NAMALWA (cell line): ENCODE measurements at regions not wholly inside any gene's neighbourhood (a gene's known extent, or its start where the extent isn't known, plus 50 kb on each side); places are given as distances from the start of the nearest gene placed in this dataset.
"Not testable (repeated sequence)": the region's sequence is repeated elsewhere in the genome, so short reads cannot be mapped to it uniquely, and the experiment has no call there.

Experiments
- DNase-seq: peaks from one replicate; pipeline ENCODE4 v3.0.0-alpha.2; 2015; ENCODE audit warnings: low spot score

DNA sequence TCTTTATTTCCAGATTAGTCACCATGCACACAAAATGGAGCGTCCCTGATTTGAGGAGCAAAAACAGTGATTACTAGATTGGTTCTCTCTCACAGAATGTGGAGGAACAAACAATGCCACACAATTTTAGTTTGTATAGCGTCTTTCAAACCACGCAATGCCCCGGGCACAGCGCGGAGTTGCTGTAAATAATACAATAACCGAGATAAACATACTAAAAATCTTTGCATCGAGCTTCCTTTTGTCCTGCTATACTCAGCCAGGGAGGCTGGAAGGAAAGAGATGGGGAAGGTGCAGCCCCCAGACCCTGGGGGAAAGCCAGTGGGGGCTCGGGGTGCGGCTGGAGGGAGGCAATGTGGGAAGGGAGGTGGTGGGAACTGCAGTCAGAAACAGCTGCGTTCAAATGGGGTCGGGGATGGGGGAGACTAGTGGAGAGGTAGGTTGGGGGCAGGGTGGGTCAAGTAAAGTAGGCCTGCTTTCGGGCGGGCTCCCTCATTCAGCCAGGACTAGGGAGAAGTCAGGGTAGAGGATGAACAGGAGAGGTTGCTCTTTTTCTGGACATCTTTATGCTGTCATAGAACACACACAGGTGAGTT is 366.3 kb downstream of the RPS6KC1 start:
- DNase-seq = no peak

DNA sequence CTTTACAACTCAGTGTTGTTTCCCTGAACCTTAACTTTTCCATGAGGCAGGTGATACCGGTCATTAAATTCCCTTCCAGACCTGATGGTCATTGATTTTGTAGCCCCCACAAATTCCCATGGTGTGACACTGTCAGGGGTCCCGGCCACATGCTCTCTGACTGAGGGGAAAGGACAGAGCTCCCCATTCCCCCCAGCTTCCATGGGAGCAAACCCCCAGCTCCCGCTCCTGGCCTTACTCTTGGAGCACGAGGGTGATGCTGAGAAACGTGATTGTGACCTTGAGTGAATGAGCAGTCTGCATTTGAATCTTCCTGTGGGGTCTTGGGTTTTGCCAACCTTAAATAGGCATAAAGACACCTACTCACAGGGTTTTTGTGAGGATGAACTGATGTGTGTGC is 366.8 kb downstream of the RPS6KC1 start:
- DNase-seq = no peak

DNA sequence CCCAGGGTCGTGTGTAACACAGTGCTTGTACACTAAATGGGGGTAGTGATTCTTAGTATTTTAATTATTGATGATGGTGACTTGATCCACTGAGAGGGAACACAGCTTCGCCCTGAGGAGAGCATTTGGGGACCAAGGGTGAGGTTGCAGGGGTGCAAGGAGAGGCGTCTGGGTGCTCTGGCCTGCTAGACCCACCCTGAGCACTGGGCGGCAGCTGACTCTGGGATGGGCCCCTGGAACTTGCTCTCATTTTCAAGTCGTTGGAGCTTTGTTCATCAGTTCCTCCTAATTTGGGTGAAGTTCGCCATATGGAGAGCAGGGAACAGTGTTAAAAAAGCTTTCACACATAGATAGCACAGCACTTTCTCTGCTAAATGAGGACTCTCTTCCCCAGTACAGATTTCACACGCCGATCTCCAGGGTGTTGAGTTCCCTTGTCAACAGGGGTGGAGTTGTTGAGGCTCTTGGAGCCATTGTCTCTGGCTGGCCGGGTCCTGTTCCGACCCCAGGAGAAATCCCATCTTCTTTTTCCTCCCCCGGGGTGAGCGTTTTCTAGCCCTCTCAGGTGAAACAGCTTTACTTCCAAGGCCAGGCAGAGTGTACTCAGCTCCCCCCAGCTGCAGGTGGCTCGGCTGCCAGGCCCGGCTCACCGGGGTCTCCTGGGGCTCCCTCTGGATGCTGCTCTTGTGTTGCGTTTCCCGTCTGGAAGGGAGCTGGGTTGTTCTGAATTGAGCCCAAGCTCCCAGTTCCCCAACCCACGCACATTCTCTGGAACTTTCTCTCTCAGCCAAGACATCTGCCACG is 367.4 kb downstream of the RPS6KC1 start:
- no peak for DNase-seq

DNA sequence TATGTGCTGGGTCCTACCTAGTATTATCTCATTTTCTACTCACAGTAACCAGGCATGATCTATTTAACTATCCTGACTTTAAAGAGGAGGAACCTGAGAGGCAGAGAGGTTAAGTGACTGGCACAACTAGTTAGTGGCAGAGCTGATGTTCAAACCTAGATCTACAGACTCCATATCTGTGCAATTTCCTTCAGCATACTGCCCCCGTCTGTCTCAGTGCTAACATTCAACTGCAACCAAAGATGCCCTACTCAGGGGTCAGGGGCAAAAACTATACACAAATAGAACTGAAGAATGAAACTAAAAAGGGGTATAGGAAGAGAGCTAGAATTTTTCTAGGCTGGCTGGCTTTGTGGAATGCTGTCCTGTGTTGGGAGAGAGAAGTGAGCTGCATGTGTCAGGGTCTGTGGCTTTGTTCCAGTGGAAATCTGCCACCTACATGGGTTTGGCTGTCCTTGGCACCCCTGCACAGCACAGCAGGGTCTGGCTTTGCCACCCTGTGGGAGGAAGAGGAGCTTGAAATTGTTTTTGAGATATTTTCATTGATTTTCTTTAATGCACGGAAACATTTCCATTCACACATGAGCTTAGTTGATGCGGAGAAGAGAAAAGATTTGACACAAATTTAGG is 368.5 kb downstream of the RPS6KC1 start:
- DNase-seq = no peak

DNA sequence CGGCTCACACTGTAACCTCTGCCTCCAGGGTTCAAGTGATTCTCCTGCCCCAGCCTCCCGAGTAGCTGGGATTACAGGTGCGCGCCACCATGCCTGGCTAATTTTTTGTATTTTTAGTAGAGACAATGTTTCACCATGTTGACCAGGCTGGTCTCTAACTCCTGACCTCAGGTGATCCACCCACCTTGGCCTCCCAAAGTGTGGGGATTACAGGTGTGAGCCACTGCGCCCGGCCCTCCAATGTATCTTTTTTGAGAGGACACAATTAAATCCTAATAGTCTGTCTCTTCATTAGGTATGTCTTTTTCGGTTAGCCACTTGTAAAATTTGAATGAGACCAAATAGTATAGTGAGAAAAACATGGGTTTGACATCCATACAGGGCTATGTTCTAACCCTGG is 370.1 kb downstream of the RPS6KC1 start:
- not testable (repeated sequence) for DNase-seq

DNA sequence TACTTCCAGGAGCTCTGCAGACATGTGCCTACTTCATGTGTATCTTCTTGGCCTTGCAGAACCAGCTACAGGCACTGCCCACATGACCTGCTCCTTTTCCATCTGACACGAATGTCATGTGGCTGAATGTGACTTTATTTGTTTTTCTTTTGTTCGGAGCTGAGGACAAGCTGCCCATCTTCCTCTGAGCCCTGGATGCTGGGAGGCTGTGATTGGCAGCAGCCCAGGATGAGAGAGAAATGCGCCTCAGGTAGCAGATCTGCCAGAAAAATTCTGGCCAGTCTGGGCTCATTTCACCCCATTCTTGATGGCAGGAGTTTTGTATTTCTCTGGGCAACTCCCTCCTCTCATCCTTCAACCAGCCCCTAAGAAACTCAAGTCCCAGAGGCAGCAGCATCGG is 372.0 kb downstream of the RPS6KC1 start:
- DNase-seq = no peak

DNA sequence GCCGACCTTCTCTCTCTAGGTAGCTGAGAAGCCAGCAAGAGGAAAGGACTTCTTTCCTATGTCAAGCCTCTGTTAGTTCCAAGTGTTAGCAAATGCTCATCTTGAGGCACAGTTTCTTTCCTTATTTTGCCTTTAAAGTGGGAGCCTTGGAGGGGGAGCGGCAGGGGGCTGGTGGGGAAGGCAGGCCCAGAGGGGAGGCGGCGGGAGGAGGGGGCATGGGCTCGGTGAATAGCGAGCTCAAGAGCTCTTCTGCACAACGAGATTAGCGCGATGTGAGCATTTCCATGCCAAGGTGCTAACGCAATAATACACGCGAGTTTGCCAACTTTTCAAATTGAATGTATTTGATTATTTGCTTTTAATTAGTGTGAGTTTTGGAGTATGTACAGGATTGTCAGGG is 372.6 kb downstream of the RPS6KC1 start:
- no peak for DNase-seq

DNA sequence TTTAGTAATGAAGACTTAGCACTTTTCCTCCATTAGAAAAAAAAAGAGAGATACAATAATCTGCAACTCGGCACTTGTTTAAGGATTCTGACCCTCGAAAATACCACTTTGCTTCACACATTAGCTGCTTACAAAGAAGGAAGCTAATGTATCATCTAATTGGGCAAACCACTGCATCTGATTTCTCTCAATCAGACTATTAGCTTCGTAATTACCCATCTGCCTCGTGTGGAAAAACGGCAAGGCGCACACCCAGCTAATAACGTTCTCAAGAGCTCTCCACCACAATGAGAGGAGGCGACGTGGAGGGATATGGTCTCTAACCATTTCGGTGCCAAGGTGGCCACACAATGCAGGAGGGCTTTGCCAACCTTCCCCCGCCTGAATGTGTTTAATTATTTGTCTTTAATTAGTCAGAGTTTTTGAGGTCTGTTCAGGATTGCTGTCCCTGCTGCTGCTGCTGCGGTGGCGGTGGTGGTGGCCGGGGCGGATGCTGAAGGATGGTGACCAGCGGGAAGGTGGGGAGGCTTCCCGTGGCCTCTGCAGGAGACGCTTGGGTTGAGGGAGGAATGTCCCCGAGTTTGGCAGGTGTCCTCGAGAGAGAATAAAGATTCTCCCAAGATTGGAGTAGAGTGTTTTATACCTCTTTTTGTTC is 374.5 kb downstream of the RPS6KC1 start:
- no peak for DNase-seq

DNA sequence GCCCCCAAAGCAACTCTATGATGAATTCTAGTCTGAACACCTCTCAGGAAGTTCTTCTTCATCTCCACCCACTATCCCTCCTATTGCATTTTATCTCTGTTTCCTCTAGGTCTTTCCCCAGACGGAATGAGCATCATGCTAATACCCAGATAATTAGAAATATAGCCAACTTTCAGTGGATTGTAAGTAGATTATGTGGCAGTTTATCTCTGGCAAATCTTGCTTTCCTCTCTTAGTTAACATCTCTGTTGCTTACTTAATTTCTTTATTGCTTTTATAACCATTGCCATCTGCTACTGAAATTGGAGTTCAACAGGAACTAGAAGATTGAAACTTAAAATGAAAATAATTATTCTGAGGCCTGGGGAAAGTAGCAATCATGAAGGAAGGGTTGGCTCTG is 378.6 kb downstream of the RPS6KC1 start:
- no peak for DNase-seq

DNA sequence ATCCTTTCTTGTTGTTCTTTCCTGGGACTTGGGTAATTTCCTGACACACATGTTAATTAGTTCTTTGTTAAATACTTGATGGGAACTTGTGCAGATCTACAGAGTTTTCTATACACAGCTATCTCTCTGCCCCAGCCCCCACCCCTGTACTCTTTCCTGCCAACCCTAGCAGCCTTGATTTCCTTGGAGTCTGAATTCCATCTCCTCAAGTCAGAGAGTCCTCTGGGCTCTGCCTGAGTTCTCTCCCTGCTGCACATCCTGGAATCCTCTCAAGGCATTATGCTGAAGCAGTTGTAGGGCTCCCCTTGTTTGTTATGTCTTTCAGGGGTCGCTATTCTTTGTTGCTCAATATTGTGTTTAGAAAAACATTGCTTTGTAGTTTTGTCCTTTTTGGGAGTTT is 384.7 kb downstream of the RPS6KC1 start:
- DNase-seq = no peak

DNA sequence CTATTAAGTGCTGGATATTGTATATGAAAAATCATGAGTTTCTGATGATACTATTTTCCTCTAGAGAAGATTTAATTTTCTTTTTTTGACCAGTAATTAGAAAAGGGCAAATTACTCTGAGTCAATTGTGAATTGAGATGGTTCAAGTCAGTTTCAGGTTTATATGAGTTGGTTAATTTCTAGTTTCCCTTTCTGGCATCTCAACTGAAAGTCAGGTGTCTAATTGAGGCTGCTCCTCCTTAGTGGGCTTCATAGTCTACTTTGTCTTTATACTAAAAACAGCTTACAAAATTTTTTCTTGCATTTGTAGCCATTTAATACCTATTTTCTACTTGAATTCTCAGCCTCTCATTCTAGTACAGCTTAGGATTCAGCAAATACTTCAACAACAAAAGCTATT is 387.3 kb downstream of the RPS6KC1 start:
- DNase-seq = no peak

DNA sequence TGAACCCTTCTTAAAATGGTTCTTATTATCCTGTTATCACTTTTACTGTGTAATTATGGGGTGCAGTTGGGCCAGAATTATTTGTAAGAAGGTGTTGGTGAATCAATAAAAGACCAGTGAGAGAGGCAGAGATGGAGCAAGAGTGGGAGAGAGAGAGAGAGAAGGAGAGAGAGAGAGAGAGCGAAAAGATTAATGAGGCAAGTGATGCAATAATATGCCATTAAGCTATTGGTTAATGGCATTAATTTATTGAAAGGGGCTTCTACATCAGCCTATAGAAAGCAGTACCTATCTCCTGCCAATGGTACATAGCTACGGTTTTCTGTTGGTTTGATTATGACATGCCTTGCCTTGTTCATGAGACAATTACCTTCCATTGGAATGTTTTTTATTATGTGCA is 388.7 kb downstream of the RPS6KC1 start:
- no peak for DNase-seq

DNA sequence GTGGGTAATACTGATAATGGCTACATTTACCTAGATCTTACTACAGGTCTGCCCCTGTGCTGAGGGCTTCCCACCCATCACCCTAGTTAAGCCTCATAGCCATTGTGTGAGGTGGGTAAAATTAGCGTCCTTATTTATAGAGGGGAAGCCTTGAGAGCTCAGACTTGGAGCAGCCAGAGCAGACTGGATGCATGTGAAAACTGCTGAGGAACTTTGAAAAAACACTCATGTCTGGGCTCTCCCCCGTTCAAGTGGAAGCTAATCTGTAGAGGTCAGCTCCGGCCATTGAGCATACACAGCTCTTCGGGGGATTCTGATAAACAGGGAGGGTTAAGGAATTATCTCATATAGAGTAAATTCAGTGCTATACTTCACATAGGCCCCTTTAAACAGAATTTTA is 389.7 kb downstream of the RPS6KC1 start:
- no peak for DNase-seq

DNA sequence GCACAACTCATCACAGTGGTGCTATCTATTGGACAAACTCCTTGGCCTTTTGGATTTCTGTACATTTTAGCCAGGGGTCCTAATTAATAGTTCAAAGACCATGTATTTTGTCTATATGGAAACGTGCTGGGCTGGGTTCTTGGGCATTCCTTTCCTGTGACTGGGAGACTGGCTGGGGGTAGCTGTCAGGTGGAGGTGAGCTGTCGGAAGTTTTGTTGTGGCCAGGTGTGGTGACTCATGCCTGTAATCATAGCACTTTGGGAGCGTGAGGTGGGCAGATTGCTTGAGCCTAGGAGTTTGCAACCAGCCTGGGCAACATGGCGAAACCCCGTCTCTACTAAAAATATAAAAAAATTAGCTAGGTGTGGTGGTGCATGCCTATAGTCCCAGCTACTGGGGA is 392.4 kb downstream of the RPS6KC1 start:
- no peak for DNase-seq

DNA sequence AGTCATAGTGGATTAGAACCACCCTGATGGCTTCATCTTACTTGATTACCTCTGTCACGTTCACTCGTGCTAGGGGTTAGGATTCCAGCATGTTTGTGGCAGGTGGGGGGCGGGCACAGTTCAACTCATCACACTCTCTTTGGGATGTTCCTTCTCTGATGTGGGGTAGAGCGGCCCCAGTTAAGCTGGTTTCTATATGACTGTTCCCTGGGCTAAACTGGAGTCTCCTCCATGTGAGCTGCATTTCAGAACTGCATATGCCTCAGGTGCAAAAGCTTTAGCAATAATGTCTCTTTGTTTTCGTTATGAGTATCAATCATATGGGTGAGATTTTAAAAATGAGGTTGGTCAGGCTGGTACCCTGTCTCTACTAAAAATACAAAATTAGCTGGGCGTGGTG is 393.2 kb downstream of the RPS6KC1 start:
- no peak for DNase-seq

DNA sequence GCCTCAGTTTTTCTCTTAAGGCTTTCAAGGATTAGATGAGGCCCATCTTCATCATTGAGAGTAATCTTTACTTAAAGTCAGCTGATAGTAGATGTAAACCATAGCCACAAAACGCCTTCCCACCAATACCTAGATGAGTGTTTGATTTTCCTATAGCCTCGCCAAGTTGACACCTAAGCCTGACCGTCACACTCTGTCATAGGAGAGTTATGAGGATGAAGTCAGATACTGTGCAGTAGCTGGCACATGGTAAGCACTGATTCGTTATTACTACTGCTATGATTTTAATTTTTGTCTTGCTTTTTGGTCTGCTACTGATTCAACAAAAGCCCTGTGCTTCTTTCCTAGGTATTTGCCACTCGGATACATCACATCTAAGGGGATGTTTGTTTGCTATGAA is 395.5 kb downstream of the RPS6KC1 start:
- no peak for DNase-seq

DNA sequence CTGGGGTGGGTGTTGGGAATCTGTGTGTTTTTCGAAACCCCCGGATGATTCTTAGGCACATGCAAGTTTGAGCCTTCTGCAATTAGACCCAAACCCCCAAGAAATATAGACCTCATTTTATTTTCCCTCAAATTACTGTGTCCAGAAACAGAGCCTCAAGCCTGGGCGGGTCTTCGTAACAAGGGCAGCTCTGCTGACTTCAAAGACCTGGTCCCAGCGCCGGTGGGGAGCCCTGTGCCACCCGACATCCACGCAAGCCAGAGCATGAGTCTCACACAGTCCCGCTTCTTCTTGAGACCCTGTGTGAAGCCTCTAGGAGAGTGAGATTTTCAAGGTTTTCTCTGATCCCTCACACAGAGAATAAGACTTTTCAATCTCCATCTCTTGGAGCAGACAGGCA is 397.3 kb downstream of the RPS6KC1 start:
- no peak for DNase-seq

DNA sequence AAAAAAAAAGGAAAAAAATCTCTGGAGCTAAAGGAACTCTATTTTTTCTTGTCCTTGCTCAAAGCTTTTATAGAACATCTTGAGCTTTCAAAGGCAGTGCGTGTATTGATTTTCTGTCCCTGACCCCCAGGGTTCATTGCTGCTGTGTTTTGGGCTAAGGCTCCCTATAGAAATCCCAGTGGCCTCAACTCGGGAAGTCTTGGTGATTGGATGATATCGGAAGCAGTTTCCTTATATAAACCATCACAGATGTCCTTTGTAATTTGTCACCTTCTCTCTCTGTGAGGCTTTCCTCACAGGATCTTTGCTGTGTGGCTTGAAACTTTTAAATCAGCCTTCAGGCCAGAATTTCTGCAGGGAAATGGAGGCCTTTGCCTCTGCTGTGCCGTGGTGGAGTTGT is 397.7 kb downstream of the RPS6KC1 start:
- DNase-seq = no peak

DNA sequence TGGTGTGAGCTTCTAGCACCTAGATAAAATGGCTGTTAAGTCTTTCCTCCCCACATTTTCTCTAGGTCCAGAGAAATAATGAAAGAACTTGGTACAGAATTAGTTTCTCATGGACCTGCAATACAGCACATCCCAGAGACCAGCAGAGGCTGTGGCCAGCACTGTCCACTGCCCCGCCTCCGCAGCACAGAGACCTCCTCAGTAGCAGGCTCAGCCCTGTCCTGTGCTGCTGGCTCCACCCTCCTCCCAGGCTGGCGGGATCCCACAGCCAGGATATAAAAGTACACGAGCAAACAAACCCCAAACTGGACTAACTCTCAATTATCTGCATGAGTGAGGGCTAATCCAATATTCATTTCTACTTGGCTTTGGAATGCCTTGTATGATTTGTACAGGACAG is 401.5 kb downstream of the RPS6KC1 start:
- DNase-seq = no peak

DNA sequence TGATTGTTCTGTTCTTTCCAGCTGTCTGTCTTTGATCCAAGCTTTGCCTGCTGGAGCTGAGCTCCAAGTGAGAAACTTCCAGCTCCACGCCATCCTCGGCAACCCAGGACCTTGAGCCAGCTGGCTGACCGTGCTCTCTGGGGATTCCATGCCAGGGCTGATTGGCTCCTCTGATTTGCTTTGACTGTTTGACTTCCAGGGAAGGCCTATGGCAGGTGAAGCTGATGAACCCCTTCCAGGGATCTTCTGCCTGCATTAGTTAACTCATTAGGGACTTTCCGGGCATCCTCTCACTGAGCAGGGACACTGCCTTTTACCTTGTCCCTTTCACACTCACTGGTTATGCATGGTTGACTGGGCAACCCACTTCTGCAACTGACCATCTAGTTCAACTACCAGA is 406.1 kb downstream of the RPS6KC1 start:
- DNase-seq = no peak

DNA sequence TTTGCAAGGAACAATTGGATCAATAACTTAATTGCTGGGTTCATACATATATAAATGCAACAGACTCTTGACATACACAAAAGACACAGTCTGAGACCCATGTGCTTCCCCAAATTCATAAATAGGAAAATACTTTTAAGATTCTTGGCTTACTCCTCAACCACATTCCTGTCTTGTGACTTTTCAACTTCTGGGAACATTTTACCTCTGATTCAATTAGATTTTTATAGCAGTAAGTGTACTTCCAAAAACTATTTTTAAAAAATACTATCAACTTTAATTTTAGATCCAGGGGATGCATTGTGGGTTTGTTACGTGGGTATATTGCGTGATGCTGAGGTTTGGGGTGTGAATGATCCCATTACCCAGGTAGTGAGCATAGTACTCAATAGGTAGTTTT is 406.7 kb downstream of the RPS6KC1 start:
- DNase-seq = no peak

DNA sequence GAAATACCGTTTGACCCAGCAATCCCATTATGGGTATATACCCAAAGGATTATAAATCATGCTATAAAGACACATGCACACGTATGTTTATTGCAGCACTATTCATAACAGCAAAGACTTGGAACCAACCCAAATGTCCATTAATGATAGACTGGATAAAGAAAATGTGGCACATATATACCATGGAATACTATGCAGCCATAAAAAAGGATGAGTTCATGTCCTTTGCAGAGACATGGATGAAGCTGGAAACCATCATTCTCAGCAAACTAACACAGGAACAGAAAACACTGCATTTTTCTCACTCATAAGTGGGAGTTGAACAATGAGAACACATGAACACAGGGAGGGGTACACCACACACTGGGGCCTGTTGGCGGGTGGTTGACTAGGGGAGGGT is 411.3 kb downstream of the RPS6KC1 start:
- DNase-seq = not testable (repeated sequence)
